ENCODE measurements at regions not wholly inside any gene's neighbourhood (a gene's known extent, or its start where the extent isn't known, plus 50 kb on each side); places are given as distances from the start of the nearest gene placed in this dataset.

- TF ChIP-seq CTCF (conservative IDR thresholded peaks at IDR 0.05) = no peak
- DNase-seq = no peak
- H3K27me3 Mint-ChIP-seq (ENCODE audit: insufficient read depth) = no peaks in the 10 kb centered on the region
- no peaks in the 10 kb centered on the region for H3K36me3 Mint-ChIP-seq (ENCODE audit: low read depth)
- no peak overlapping the region for H3K9ac ChIP-seq (ENCODE audit: extremely low read depth, low read length, poor library complexity, severe bottlenecking)
- no peak overlapping the region for H3K27ac ChIP-seq (ENCODE audit: low read depth, low read length)
- WGBS, 2 experiments (ENCODE audit: insufficient coverage in 1 of 2, insufficient read length in 1 of 2) = 92 to 98% methylated on average over 7 of the region's 7 CpGs
- no peak overlapping the region for H3K4me3 Mint-ChIP-seq
- H3K4me1 ChIP-seq (ENCODE audit: control insufficient read depth, insufficient read depth, low read length) = no peaks in the 10 kb centered on the region
- H3K9me3 ChIP-seq (ENCODE audit: control insufficient read depth, low read length) = no peaks in the 10 kb centered on the region
- H3K36me3 ChIP-seq (ENCODE audit: control insufficient read depth, insufficient read depth, low read length) = no peaks in the 10 kb centered on the region
- H3K4me3 ChIP-seq (ENCODE audit: low read length) = no peak overlapping the region
- H3K9me3 Mint-ChIP-seq = no peaks in the 10 kb centered on the region
- no peak overlapping the region for H3K27ac Mint-ChIP-seq
- no peaks in the 10 kb centered on the region for H3K4me1 Mint-ChIP-seq
- no peaks in the 10 kb centered on the region for H3K27me3 ChIP-seq (ENCODE audit: control insufficient read depth, insufficient read depth, low read length, poor library complexity, severe bottlenecking)
Observed at GRCh38 chr6:48194596-48195295, 83.7 kb upstream of the PTCHD4 start.

- Mint-ChIP-seq H3K9me3 (no peaks in the 10 kb centered on the region), H3K4me3 (no peak overlapping the region), H3K27me3 (ENCODE audit: insufficient read depth) (no peaks in the 10 kb centered on the region), H3K27ac (no peak overlapping the region), H3K36me3 (ENCODE audit: low read depth) (no peaks in the 10 kb centered on the region), H3K4me1 (no peaks in the 10 kb centered on the region)
- no peak overlapping the region for H3K9ac ChIP-seq (ENCODE audit: extremely low read depth, low read length, poor library complexity, severe bottlenecking)
- no peak overlapping the region for H3K4me3 ChIP-seq (ENCODE audit: low read length)
- no peak for DNase-seq
- no peak for TF ChIP-seq CTCF (conservative IDR thresholded peaks at IDR 0.05)
- no peaks in the 10 kb centered on the region for H3K4me1 ChIP-seq (ENCODE audit: control insufficient read depth, insufficient read depth, low read length)
- no peak overlapping the region for H3K27ac ChIP-seq (ENCODE audit: low read depth, low read length)
- no peaks in the 10 kb centered on the region for H3K9me3 ChIP-seq (ENCODE audit: control insufficient read depth, low read length)
- 95 to 100% methylated on average over 1 to 2 of the region's 2 CpGs for WGBS, 2 experiments (ENCODE audit: insufficient coverage in 1 of 2, insufficient read length in 1 of 2)
- no peaks in the 10 kb centered on the region for H3K36me3 ChIP-seq (ENCODE audit: control insufficient read depth, insufficient read depth, low read length)
- peaks cover 16% of the 10 kb centered on the region for H3K27me3 ChIP-seq (ENCODE audit: control insufficient read depth, insufficient read depth, low read length, poor library complexity, severe bottlenecking)
Observed at GRCh38 chr6:48188158-48188557, 77.2 kb upstream of the PTCHD4 start.

GRCh38 chr6:48186746-48187145 is 75.7 kb upstream of the PTCHD4 start:
- peaks cover 16% of the 10 kb centered on the region for H3K27me3 ChIP-seq (ENCODE audit: control insufficient read depth, insufficient read depth, low read length, poor library complexity, severe bottlenecking)
- H3K4me1 ChIP-seq (ENCODE audit: control insufficient read depth, insufficient read depth, low read length) = no peaks in the 10 kb centered on the region
- H3K9me3 ChIP-seq (ENCODE audit: control insufficient read depth, low read length) = no peaks in the 10 kb centered on the region
- no peak for TF ChIP-seq CTCF (conservative IDR thresholded peaks at IDR 0.05)
- 91% methylated on average over 1 of the region's 1 CpG; no CpG with 5 or more reads in 1 of the 2 experiments for whole genome bisulfite sequencing, 2 experiments (ENCODE audit: insufficient coverage in 1 of 2, insufficient read length in 1 of 2)
- H3K27me3 Mint-ChIP-seq (ENCODE audit: insufficient read depth) = no peaks in the 10 kb centered on the region
- H3K9ac ChIP-seq (ENCODE audit: extremely low read depth, low read length, poor library complexity, severe bottlenecking) = no peak overlapping the region
- no peak overlapping the region for H3K4me3 ChIP-seq (ENCODE audit: low read length)
- H3K9me3 Mint-ChIP-seq = no peaks in the 10 kb centered on the region
- H3K27ac ChIP-seq (ENCODE audit: low read depth, low read length) = no peak overlapping the region
- H3K27ac Mint-ChIP-seq = no peak overlapping the region
- H3K36me3 ChIP-seq (ENCODE audit: control insufficient read depth, insufficient read depth, low read length) = no peaks in the 10 kb centered on the region
- no peaks in the 10 kb centered on the region for H3K36me3 Mint-ChIP-seq (ENCODE audit: low read depth)
- no peak overlapping the region for H3K4me3 Mint-ChIP-seq
- no peak for DNase-seq
- H3K4me1 Mint-ChIP-seq = no peaks in the 10 kb centered on the region

Data from endodermal cell (in vitro differentiated cells).